ENCODE measurements at regions not wholly inside any gene's neighbourhood (a gene's known extent, or its start where the extent isn't known, plus 50 kb on each side); places are given as distances from the start of the nearest gene placed in this dataset.
A peak's percentile ranks its signal among the peaks of the same experiment; 100 is the strongest.

- H3K27me3 ChIP-seq (ENCODE audit: low read depth) = peaks cover 57% of the 10 kb centered on the region
- H3K4me1 ChIP-seq = peaks cover 17% of the 10 kb centered on the region
- H3K36me3 ChIP-seq = no peaks in the 10 kb centered on the region
- ATAC-seq = peak in 1 of 2 donors; percentile 6
- TF ChIP-seq CTCF (IDR thresholded peaks at IDR 0.05) = no peak
- no peak for DNase-seq
- H3K27ac ChIP-seq = no peak overlapping the region
- intact Hi-C loops (cut with DNase I) = no loop called here
- H3K4me3 ChIP-seq = peak overlapping the region; percentile 27
- no peaks in the 10 kb centered on the region for H3K9me3 ChIP-seq
Measured at GRCh38 chr14:101458741-101459550, 102.3 kb upstream of the DIO3 start.

- H3K9me3 ChIP-seq = no peaks in the 10 kb centered on the region
- intact Hi-C loops (cut with DNase I) = no loop called here
- H3K4me1 ChIP-seq = peaks cover 17% of the 10 kb centered on the region
- ATAC-seq = no peak
- TF ChIP-seq CTCF (IDR thresholded peaks at IDR 0.05) = no peak
- H3K27me3 ChIP-seq (ENCODE audit: low read depth) = peaks cover 57% of the 10 kb centered on the region
- no peak overlapping the region for H3K4me3 ChIP-seq
- no peak for DNase-seq
- H3K27ac ChIP-seq = no peak overlapping the region
- no peaks in the 10 kb centered on the region for H3K36me3 ChIP-seq
Measured at GRCh38 chr14:101459551-101459900, 101.8 kb upstream of the DIO3 start.

- ATAC-seq = no peak
- intact Hi-C loops (cut with DNase I) = no loop called here
Measured at GRCh38 chr14:101460521-101460920, 100.8 kb upstream of the DIO3 start.

GRCh38 chr14:101460986-101461750, 100.1 kb upstream of the DIO3 start:
- ATAC-seq (no peak), DNase-seq (no peak)
- no peak overlapping the region for H3K27ac ChIP-seq
- peaks cover 17% of the 10 kb centered on the region for H3K4me1 ChIP-seq
- no peaks in the 10 kb centered on the region for H3K36me3 ChIP-seq
- TF ChIP-seq CTCF (IDR thresholded peaks at IDR 0.05) = no peak
- no peaks in the 10 kb centered on the region for H3K9me3 ChIP-seq
- intact Hi-C loops (cut with DNase I) = no loop called here
- peaks cover 53% of the 10 kb centered on the region for H3K27me3 ChIP-seq (ENCODE audit: low read depth)
- no peak overlapping the region for H3K4me3 ChIP-seq

More at GRCh38 chr14:101460521-101460920, 100.8 kb upstream of the DIO3 start:
- Histone ChIP-seq H3K4me3 (no peak overlapping the region), H3K27me3 (ENCODE audit: low read depth) (peaks cover 57% of the 10 kb centered on the region), H3K4me1 (peaks cover 17% of the 10 kb centered on the region), H3K27ac (no peak overlapping the region), H3K36me3 (no peaks in the 10 kb centered on the region), H3K9me3 (no peaks in the 10 kb centered on the region)
- TF ChIP-seq CTCF (IDR thresholded peaks at IDR 0.05) = no peak
- no peak for DNase-seq

GRCh38 chr14:101461891-101462290, 99.4 kb upstream of the DIO3 start:
- no peaks in the 10 kb centered on the region for H3K36me3 ChIP-seq
- no peak for TF ChIP-seq CTCF (IDR thresholded peaks at IDR 0.05)
- H3K4me3 ChIP-seq = no peak overlapping the region
- ATAC-seq (no peak), DNase-seq (no peak)
- no peak overlapping the region for H3K27ac ChIP-seq
- H3K9me3 ChIP-seq = no peaks in the 10 kb centered on the region
- H3K4me1 ChIP-seq = peaks cover 17% of the 10 kb centered on the region
- H3K27me3 ChIP-seq (ENCODE audit: low read depth) = peaks cover 46% of the 10 kb centered on the region
- intact Hi-C loops (cut with DNase I) = no loop called here

All from lower lobe of right lung (tissue), 2 donors.